Small intestine (tissue), 7 donors: ENCODE measurements at regions not wholly inside any gene's neighbourhood (a gene's known extent, or its start where the extent isn't known, plus 50 kb on each side); places are given as distances from the start of the nearest gene placed in this dataset.

ENCODE experiments used
- DNase-seq, 2 donors: peaks; one replicate each; pipeline versions ENCODE4 v3.0.0 to v3.0.0-alpha.2; 2013
- FAIRE-seq: peaks from 2 replicates; lab custom pipeline; 2012; peaks lifted over from hg19 to GRCh38; lab: Jason Lieb, UNC
- H3K27ac ChIP-seq, 3 donors: one replicate each; pipeline ENCODE4 v1.5.1; 2013; ENCODE audit warnings: low read length in 2 of 3, mild to moderate bottlenecking in 2 of 3, control low read depth in 1 of 3, inconsistent platforms in 1 of 3, low read depth in 1 of 3, moderate library complexity in 1 of 3
- H3K27me3 ChIP-seq, 3 donors: one replicate each; pipeline ENCODE4 v1.6.1; 2013; ENCODE audit warnings: low read length in 3 of 3, inconsistent platforms in 1 of 3; ENCODE audit not compliant: control insufficient read depth in 3 of 3, insufficient read depth in 3 of 3
- H3K36me3 ChIP-seq, 3 donors: one replicate each; pipeline ENCODE4 v1.6.1; 2013; ENCODE audit warnings: low read length in 3 of 3, inconsistent platforms in 1 of 3, low read depth in 1 of 3, mild to moderate bottlenecking in 1 of 3, moderate library complexity in 1 of 3; ENCODE audit not compliant: control insufficient read depth in 3 of 3, insufficient read depth in 2 of 3
- H3K4me1 ChIP-seq, 3 donors: one replicate each; pipeline ENCODE4 v1.6.1; 2013; ENCODE audit warnings: low read length in 2 of 3, inconsistent platforms in 1 of 3, low read depth in 1 of 3, mild to moderate bottlenecking in 1 of 3, moderate library complexity in 1 of 3; ENCODE audit not compliant: control insufficient read depth in 3 of 3, insufficient read depth in 2 of 3
- H3K4me3 ChIP-seq, 3 donors: one replicate each; pipeline ENCODE4 v1.5.1; 2013; ENCODE audit warnings: low read length in 3 of 3, control low read depth in 1 of 3, inconsistent platforms in 1 of 3, low read depth in 1 of 3, mild to moderate bottlenecking in 1 of 3, moderate library complexity in 1 of 3
- H3K9me3 ChIP-seq, 2 donors: one replicate each; pipeline ENCODE4 v1.6.1; 2013; ENCODE audit warnings: low read depth in 1 of 2, low read length in 1 of 2; ENCODE audit not compliant: control insufficient read depth in 2 of 2, insufficient read depth in 1 of 2
- WGBS, 3 donors: extraction: QIAGEN DNeasy Blood & Tissue Kit; methylation state at CpG; one replicate each; pipeline ENCODE4 v1.1.7; 2013; 5-methylcytosine and 5-hydroxymethylcytosine counted together
- donor health status: healthy with polysubstance abuse.
- donor health status: control.
- donor health status: control.
- donor health status: Bipolar disorder and iron deficiency.
- donor health status: healthy.

GRCh38 chr9:108639091-108639490, 216.7 kb downstream of the ACTL7B start:
- H3K4me1 ChIP-seq, result peaks cover 0 to 26% (median 0%) of the 10 kb centered on the region in 3 donors
- H3K27ac ChIP-seq, result peak overlapping the region in 1 of 3 donors; percentile 74
- 88 to 90% (median 89%) methylated on average over 5 of the region's 5 CpGs for WGBS, 3 donors
- H3K9me3 ChIP-seq, result no peaks in the 10 kb centered on the region
- no peak for DNase-seq
- H3K27me3 ChIP-seq, result peaks cover 0 to 2% (median 0%) of the 10 kb centered on the region in 3 donors
- no peak overlapping the region for H3K4me3 ChIP-seq
- no peak for FAIRE-seq
- H3K36me3 ChIP-seq, result no peaks in the 10 kb centered on the region

GRCh38 chr9:108637340-108637739, 218.4 kb downstream of the ACTL7B start:
- Histone ChIP-seq H3K4me1 (peaks cover 0 to 26% (median 0%) of the 10 kb centered on the region in 3 donors), H3K4me3 (no peak overlapping the region), H3K36me3 (no peaks in the 10 kb centered on the region), H3K27ac (no peak overlapping the region), H3K27me3 (peaks cover 0 to 2% (median 0%) of the 10 kb centered on the region in 3 donors), H3K9me3 (no peaks in the 10 kb centered on the region)
- no peak for FAIRE-seq
- no peak for DNase-seq
- 69 to 76% (median 70%) methylated on average over 6 of the region's 6 CpGs for WGBS, 3 donors

DNA sequence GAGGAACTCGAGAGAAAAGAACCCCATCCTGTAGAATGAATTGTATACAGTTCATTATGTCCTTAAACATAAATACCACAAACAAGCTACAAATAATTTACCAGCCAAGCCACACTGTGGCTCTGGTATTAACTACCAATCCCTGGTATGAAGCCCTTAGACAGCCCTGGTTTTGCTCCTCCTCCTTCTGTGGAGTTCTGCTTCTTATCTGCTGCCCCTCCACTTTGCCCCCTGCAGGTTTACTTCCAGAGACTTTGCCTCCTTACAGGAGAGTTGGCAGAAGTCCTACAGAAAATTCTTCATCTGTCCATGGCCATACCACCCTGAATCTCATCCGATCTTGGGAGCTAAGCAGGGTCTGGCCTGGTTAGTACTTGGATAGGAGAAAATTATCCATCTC, 219.8 kb downstream of the ACTL7B start:
- WGBS, 3 donors, result 16 to 39% (median 33%) methylated on average over 2 of the region's 2 CpGs
- H3K4me1 ChIP-seq, result peaks cover 0 to 26% (median 0%) of the 10 kb centered on the region in 3 donors
- DNase-seq (peak in 1 of 2 donors; percentile 58), FAIRE-seq (no peak)
- H3K27ac ChIP-seq, result peak overlapping the region in 1 of 3 donors; percentile 5
- H3K9me3 ChIP-seq, result no peaks in the 10 kb centered on the region
- no peak overlapping the region for H3K4me3 ChIP-seq
- H3K36me3 ChIP-seq, result no peaks in the 10 kb centered on the region
- H3K27me3 ChIP-seq, result peaks cover 0 to 2% (median 0%) of the 10 kb centered on the region in 3 donors

DNA sequence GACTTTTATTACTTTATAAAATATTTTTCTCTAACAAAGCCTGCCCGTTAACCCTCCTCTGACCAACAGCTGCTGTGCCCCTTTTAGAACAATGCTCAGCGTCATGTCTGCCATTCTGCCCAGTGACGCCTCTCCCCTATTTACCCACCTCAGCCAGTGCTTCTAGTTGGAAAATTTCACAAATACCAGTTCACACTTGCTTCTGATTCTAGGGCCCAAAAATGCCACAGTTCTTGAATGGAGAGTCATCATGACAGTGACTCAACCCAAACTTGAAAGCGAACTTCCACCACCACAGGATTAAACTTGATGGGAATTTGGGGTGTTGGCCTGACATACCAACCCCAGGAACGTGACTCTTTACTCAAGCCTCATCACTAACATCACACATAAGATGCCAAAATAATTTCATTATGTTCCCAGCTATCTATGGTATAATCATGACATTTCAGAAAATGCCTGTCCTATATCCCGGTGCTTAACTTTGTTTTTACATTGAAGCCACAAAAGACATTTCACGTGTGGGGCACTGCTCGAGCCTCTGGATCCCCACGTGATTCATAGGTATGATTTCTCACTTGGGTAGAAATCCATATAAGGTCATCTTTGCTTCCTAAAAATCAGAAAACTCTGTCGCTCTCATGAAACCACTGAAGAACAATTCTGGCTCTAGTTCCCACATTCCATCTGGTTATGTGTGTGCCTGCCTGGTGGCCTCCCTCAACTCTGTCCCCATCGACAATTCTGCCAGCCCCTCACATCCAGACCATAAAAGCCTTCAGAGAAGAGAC, 220.9 kb downstream of the ACTL7B start:
- DNase-seq (no peak), FAIRE-seq (no peak)
- H3K36me3 ChIP-seq, result no peaks in the 10 kb centered on the region
- no peak overlapping the region for H3K4me3 ChIP-seq
- 77 to 87% (median 77%) methylated on average over 11 of the region's 11 CpGs for WGBS, 3 donors
- H3K4me1 ChIP-seq, result peaks cover 0 to 22% (median 0%) of the 10 kb centered on the region in 3 donors
- peaks cover 0 to 2% (median 0%) of the 10 kb centered on the region in 3 donors for H3K27me3 ChIP-seq
- no peaks in the 10 kb centered on the region for H3K9me3 ChIP-seq
- H3K27ac ChIP-seq, result no peak overlapping the region

- no peaks in the 10 kb centered on the region for H3K36me3 ChIP-seq
- H3K4me3 ChIP-seq, result no peak overlapping the region
- H3K9me3 ChIP-seq, result no peaks in the 10 kb centered on the region
- DNase-seq, result peak; percentile 56 to 80
- peaks cover 0 to 17% (median 0%) of the 10 kb centered on the region in 3 donors for H3K4me1 ChIP-seq
- 17 to 55% (median 25%) methylated on average over 5 of the region's 5 CpGs for WGBS, 3 donors
- H3K27ac ChIP-seq, result no peak overlapping the region
- peaks cover 0 to 2% (median 0%) of the 10 kb centered on the region in 3 donors for H3K27me3 ChIP-seq
- FAIRE-seq, result no peak
These were observed 221.6 kb downstream of the ACTL7B start for GRCh38 chr9:108634204-108634603.

DNA sequence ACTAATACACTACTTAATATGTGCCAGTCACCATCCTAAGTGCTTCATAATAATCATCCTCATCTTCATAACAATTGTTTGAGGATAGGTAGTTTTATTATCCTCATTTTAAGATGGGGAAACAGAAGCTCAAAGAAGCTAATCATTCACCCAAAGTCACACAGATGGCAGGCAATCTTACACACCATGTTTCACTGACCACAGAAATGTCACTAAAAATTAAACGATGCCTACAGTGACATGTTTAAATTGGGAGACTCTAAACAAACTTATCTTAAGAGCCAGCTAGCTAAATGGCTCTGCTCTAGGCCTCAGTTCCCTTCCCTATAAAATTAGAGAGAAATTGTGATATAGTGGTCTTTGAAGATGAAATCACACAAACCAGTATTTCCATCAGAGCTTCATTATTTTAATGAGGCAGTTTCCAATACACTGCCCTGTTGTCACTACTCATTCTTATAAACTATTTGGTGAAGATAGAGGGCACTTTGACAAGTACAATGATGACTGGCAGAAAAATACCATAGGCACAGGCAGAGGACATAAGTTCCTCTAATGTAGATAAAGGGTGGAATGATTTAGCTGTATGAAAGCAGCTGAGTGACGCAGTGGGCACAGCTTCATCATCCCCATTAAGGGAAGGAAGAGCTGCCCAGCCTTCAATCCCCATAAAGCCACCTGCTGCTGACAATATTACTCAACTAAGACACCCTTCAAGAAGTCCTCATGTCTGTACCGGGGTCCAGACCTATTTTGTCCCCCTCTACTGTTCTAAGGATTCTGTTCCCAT, 224.1 kb downstream of the ACTL7B start:
- FAIRE-seq, result no peak
- no peaks in the 10 kb centered on the region for H3K36me3 ChIP-seq
- no peak overlapping the region for H3K27ac ChIP-seq
- H3K27me3 ChIP-seq, result no peaks in the 10 kb centered on the region
- peaks cover 0 to 21% (median 0%) of the 10 kb centered on the region in 3 donors for H3K4me1 ChIP-seq
- peaks cover 0 to 8% of the 10 kb centered on the region in 2 donors for H3K9me3 ChIP-seq
- WGBS, 3 donors, result 48 to 69% (median 59%) methylated on average over 3 of the region's 3 CpGs
- no peak for DNase-seq
- H3K4me3 ChIP-seq, result no peak overlapping the region

DNA sequence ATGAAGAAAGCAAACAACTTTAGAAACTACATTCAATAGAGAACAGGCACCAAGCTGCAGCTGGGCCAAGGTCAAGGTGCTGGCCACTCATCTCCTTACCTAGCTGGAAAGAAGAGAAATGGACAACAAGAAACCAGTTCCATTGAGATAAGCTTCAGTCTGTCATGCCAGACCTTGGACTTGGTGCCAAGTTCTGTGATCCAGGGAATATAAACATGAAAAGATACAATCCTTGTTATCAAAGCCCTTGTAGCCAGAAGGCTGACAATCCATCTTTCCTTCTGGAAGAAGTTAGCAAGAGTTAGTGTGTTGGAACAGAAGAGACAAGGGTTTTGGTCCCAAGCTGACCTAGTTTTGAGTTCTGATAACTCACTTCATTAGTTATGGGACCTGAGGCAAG, 227.5 kb downstream of the ACTL7B start:
- H3K27ac ChIP-seq, result peak overlapping the region in 1 of 3 donors; percentile 40
- H3K36me3 ChIP-seq, result no peaks in the 10 kb centered on the region
- no peak overlapping the region for H3K4me3 ChIP-seq
- DNase-seq (peak; percentile 19 to 47), FAIRE-seq (no peak)
- peaks cover 0 to 14% (median 0%) of the 10 kb centered on the region in 3 donors for H3K4me1 ChIP-seq
- peaks cover 0 to 10% of the 10 kb centered on the region in 2 donors for H3K9me3 ChIP-seq
- H3K27me3 ChIP-seq, result no peaks in the 10 kb centered on the region

DNA sequence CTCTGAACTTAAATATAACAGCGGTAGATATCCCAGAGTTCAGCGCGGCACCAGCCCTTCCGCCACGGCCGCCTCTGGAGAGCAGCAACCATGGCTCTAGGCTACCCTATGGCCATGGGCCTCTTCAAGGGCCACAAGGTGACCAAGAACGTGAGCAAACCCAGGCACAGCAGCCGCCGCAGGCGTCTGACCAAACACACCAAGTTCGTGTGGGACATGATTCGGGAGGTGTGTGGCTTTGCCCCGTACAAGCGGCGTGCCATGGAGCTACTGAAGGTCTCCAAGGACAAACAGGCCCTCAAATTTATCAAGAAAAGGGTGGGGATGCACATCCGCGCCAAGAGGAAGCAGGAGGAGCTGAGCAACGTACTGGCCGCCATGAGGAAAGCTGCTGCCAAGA, 229.0 kb downstream of the ACTL7B start:
- peak overlapping the region in 1 of 3 donors; percentile 65 for H3K27ac ChIP-seq
- no peaks in the 10 kb centered on the region for H3K27me3 ChIP-seq
- WGBS, 3 donors, result 81 to 88% (median 85%) methylated on average over 19 of the region's 19 CpGs
- peaks cover 0 to 14% (median 0%) of the 10 kb centered on the region in 3 donors for H3K4me1 ChIP-seq
- H3K4me3 ChIP-seq, result no peak overlapping the region
- FAIRE-seq (no peak), DNase-seq (no peak)
- peaks cover 0 to 10% of the 10 kb centered on the region in 2 donors for H3K9me3 ChIP-seq
- no peaks in the 10 kb centered on the region for H3K36me3 ChIP-seq
